ENCODE measurements at regions not wholly inside any gene's neighbourhood (a gene's known extent, or its start where the extent isn't known, plus 50 kb on each side); places are given as distances from the start of the nearest gene placed in this dataset.
"Not testable (repeated sequence)": the region's sequence is repeated elsewhere in the genome, so short reads cannot be mapped to it uniquely, and the experiment has no call there.

GRCh38 chr2:89819809-89820208 lies 1128.3 kb downstream of the RPIA start:
- CTCF ChIA-PET (ENCODE audit: unreplicated experiment): no interaction called here
- Histone ChIP-seq H3K27ac (ENCODE audit: low read depth, low read length, poor library complexity, severe bottlenecking) (no peak overlapping the region), H4K20me1 (ENCODE audit: insufficient read depth, low read length) (no peaks in the 10 kb centered on the region), H3K9me2 (ENCODE audit: insufficient read depth, low read length) (no peaks in the 10 kb centered on the region), H3K4me2 (ENCODE audit: low read length) (no peak overlapping the region), H3K79me2 (ENCODE audit: insufficient read depth, low read depth, low read length) (no peaks in the 10 kb centered on the region), H2AFZ (ENCODE audit: low read length) (no peak overlapping the region), H3K4me3 (ENCODE audit: low read depth, low read length, poor library complexity, severe bottlenecking) (no peak overlapping the region), H3K4me1 (ENCODE audit: insufficient read depth, low read length, poor library complexity, severe bottlenecking) (no peaks in the 10 kb centered on the region), H3K9me3 (ENCODE audit: low read length) (peaks cover 48% of the 10 kb centered on the region), H3K36me3 (ENCODE audit: insufficient read depth, low read length) (no peaks in the 10 kb centered on the region)
- BruUV-seq (replicated peaks): no TSS peak
- TF ChIP-seq EZH2phosphoT487 (IDR thresholded peaks at IDR 0.05; ENCODE audit: borderline replicate concordance, low read depth, low read length) (no peak), CTCF (conservative IDR thresholded peaks at IDR 0.05; ENCODE audit: low read length) (no peak)
- intact Hi-C loops (cut with micrococcal nuclease; ENCODE audit: unreplicated experiment): no loop called here
- POLR2A ChIA-PET: no interaction called here
- DNase-seq (ENCODE audit: low spot score): no peak

- Histone ChIP-seq H3K36me3 (ENCODE audit: insufficient read depth, low read length) (no peaks in the 10 kb centered on the region), H3K4me1 (ENCODE audit: insufficient read depth, low read length, poor library complexity, severe bottlenecking) (no peaks in the 10 kb centered on the region), H3K4me3 (ENCODE audit: low read depth, low read length, poor library complexity, severe bottlenecking) (no peak overlapping the region), H3K9me3 (ENCODE audit: low read length) (peaks cover 45% of the 10 kb centered on the region), H2AFZ (ENCODE audit: low read length) (no peak overlapping the region), H3K27ac (ENCODE audit: low read depth, low read length, poor library complexity, severe bottlenecking) (no peak overlapping the region), H3K9me2 (ENCODE audit: insufficient read depth, low read length) (no peaks in the 10 kb centered on the region), H4K20me1 (ENCODE audit: insufficient read depth, low read length) (no peaks in the 10 kb centered on the region), H3K4me2 (ENCODE audit: low read length) (no peak overlapping the region), H3K79me2 (ENCODE audit: insufficient read depth, low read depth, low read length) (no peaks in the 10 kb centered on the region)
- no TSS peak for BruUV-seq (replicated peaks)
- ChIA-PET POLR2A (no interaction called here), CTCF (ENCODE audit: unreplicated experiment) (no interaction called here)
- TF ChIP-seq CTCF (conservative IDR thresholded peaks at IDR 0.05; ENCODE audit: low read length) (no peak), EZH2phosphoT487 (IDR thresholded peaks at IDR 0.05; ENCODE audit: borderline replicate concordance, low read depth, low read length) (no peak)
- DNase-seq (ENCODE audit: low spot score): no peak
- intact Hi-C loops (cut with micrococcal nuclease; ENCODE audit: unreplicated experiment): no loop called here
Observed at GRCh38 chr2:89820248-89820647, 1128.8 kb downstream of the RPIA start.

GRCh38 chr2:89821455-89821945 lies 1130.0 kb downstream of the RPIA start:
- Histone ChIP-seq H3K27ac (ENCODE audit: low read depth, low read length, poor library complexity, severe bottlenecking) (no peak overlapping the region), H2AFZ (ENCODE audit: low read length) (no peak overlapping the region), H3K4me3 (ENCODE audit: low read depth, low read length, poor library complexity, severe bottlenecking) (no peak overlapping the region), H3K9me2 (ENCODE audit: insufficient read depth, low read length) (no peaks in the 10 kb centered on the region), H3K36me3 (ENCODE audit: insufficient read depth, low read length) (no peaks in the 10 kb centered on the region), H3K79me2 (ENCODE audit: insufficient read depth, low read depth, low read length) (no peaks in the 10 kb centered on the region), H4K20me1 (ENCODE audit: insufficient read depth, low read length) (no peaks in the 10 kb centered on the region), H3K9me3 (ENCODE audit: low read length) (peaks cover 45% of the 10 kb centered on the region), H3K4me2 (ENCODE audit: low read length) (no peak overlapping the region), H3K4me1 (ENCODE audit: insufficient read depth, low read length, poor library complexity, severe bottlenecking) (no peaks in the 10 kb centered on the region)
- no peak for DNase-seq (ENCODE audit: low spot score)
- TF ChIP-seq CTCF (conservative IDR thresholded peaks at IDR 0.05; ENCODE audit: low read length): no peak
- TF ChIP-seq EZH2phosphoT487 (IDR thresholded peaks at IDR 0.05; ENCODE audit: borderline replicate concordance, low read depth, low read length): no peak
- ChIA-PET POLR2A (no interaction called here), CTCF (ENCODE audit: unreplicated experiment) (no interaction called here)
- intact Hi-C loops (cut with micrococcal nuclease; ENCODE audit: unreplicated experiment): no loop called here
- BruUV-seq (replicated peaks): no TSS peak

- H3K9me2 ChIP-seq (ENCODE audit: insufficient read depth, low read length); CTCF ChIA-PET (ENCODE audit: unreplicated experiment); H3K27ac ChIP-seq (ENCODE audit: low read depth, low read length, poor library complexity, severe bottlenecking); POLR2A ChIA-PET; DNase-seq (ENCODE audit: low spot score); H3K36me3 ChIP-seq (ENCODE audit: insufficient read depth, low read length); BruUV-seq (replicated peaks); H4K20me1 ChIP-seq (ENCODE audit: insufficient read depth, low read length); H3K4me3 ChIP-seq (ENCODE audit: low read depth, low read length, poor library complexity, severe bottlenecking); H3K79me2 ChIP-seq (ENCODE audit: insufficient read depth, low read depth, low read length); H3K4me1 ChIP-seq (ENCODE audit: insufficient read depth, low read length, poor library complexity, severe bottlenecking); intact Hi-C loops (cut with micrococcal nuclease; ENCODE audit: unreplicated experiment); H2AFZ ChIP-seq (ENCODE audit: low read length); H3K4me2 ChIP-seq (ENCODE audit: low read length): not testable (repeated sequence)
- H3K9me3 ChIP-seq (ENCODE audit: low read length): peaks cover 45% of the 10 kb centered on the region
Observed at GRCh38 chr2:89822342-89822741, 1130.9 kb downstream of the RPIA start.
